Omental fat pad (tissue), 3 donors: ENCODE measurements at regions not wholly inside any gene's neighbourhood (a gene's known extent, or its start where the extent isn't known, plus 50 kb on each side); places are given as distances from the start of the nearest gene placed in this dataset.
"Not testable (repeated sequence)": the region's sequence is repeated elsewhere in the genome, so short reads cannot be mapped to it uniquely, and the experiment has no call there.

Source experiments
- ATAC-seq: fragments of 150-250 bp; one replicate; pipeline ENCODE4 v1.9.1; 2016; ENCODE audit warnings: mild to moderate bottlenecking, moderate library complexity; ENCODE audit not compliant: low FRiP score
- DNase-seq: peaks from one replicate; pipeline ENCODE4 v3.0.0-alpha.2; 2019; ENCODE audit warnings: low spot score
- CTCF ChIP-seq, 3 donors: fragments of 450-650 bp; IDR thresholded peaks; one replicate each; pipeline ENCODE4 v1.5.1; 2016 to 2017; ENCODE audit warnings: antibody characterized with exemption in 3 of 3, mild to moderate bottlenecking in 3 of 3, moderate library complexity in 2 of 3

- no peak for ATAC-seq
- no peak for DNase-seq
- TF ChIP-seq CTCF (IDR thresholded peaks at IDR 0.05) = no peak
Observed at GRCh38 chr6:157741948-157742556, 81.0 kb upstream of the SNX9 start.

GRCh38 chr6:157744102-157744601 is 78.9 kb upstream of the SNX9 start:
- ATAC-seq = no peak
- no peak for DNase-seq
- TF ChIP-seq CTCF (IDR thresholded peaks at IDR 0.05) = no peak

GRCh38 chr6:157746897-157747296 is 76.1 kb upstream of the SNX9 start:
- no peak for TF ChIP-seq CTCF (IDR thresholded peaks at IDR 0.05)
- no peak for DNase-seq
- no peak for ATAC-seq

GRCh38 chr6:157747370-157747769 is 75.7 kb upstream of the SNX9 start:
- DNase-seq (no peak), ATAC-seq (peak; percentile 78)

GRCh38 chr6:157748839-157749571 is 74.0 kb upstream of the SNX9 start:
- TF ChIP-seq CTCF (IDR thresholded peaks at IDR 0.05) = no peak
- DNase-seq (no peak), ATAC-seq (no peak)

More at GRCh38 chr6:157747370-157747769, 75.7 kb upstream of the SNX9 start:
- TF ChIP-seq CTCF (IDR thresholded peaks at IDR 0.05) = no peak

- DNase-seq, ATAC-seq: not testable (repeated sequence)
Observed at GRCh38 chr6:157750973-157751372, 72.1 kb upstream of the SNX9 start.

- TF ChIP-seq CTCF (IDR thresholded peaks at IDR 0.05) = no peak
- ATAC-seq = no peak
- no peak for DNase-seq
Observed at GRCh38 chr6:157751547-157752200, 71.4 kb upstream of the SNX9 start.

GRCh38 chr6:157752879-157753278 is 70.2 kb upstream of the SNX9 start:
- not testable (repeated sequence) for ATAC-seq, DNase-seq
